Astrocyte of the spinal cord (primary cell): ENCODE measurements at regions not wholly inside any gene's neighbourhood (a gene's known extent, or its start where the extent isn't known, plus 50 kb on each side); places are given as distances from the start of the nearest gene placed in this dataset.

Experiments used
- DNase-seq: peaks from one replicate; pipeline ENCODE4 v3.0.0; 2011; ENCODE audit warnings: low read depth, low spot score
- H3K4me3 ChIP-seq: 2 replicates; pipeline ENCODE4 v1.5.1; 2011; ENCODE audit warnings: low read depth, mild to moderate bottlenecking, low read length, moderate library complexity
- in situ Hi-C: cut with HindIII; loops from 2 replicates; pipeline ENCODE4 v1.10.0; 2017; ENCODE audit warnings: low sequenced_read_pairs
- TF ChIP-seq, protein P1 (sequence below): IDR thresholded peaks from 2 replicates; pipeline ENCODE4 v1.5.1; 2012; ENCODE audit warnings: low read depth, mild to moderate bottlenecking, low read length, inconsistent platforms

GRCh38 chr15:25616471-25616870 is 177.6 kb upstream of the UBE3A start:
- no peak for DNase-seq
- TF ChIP-seq, protein P1, sequence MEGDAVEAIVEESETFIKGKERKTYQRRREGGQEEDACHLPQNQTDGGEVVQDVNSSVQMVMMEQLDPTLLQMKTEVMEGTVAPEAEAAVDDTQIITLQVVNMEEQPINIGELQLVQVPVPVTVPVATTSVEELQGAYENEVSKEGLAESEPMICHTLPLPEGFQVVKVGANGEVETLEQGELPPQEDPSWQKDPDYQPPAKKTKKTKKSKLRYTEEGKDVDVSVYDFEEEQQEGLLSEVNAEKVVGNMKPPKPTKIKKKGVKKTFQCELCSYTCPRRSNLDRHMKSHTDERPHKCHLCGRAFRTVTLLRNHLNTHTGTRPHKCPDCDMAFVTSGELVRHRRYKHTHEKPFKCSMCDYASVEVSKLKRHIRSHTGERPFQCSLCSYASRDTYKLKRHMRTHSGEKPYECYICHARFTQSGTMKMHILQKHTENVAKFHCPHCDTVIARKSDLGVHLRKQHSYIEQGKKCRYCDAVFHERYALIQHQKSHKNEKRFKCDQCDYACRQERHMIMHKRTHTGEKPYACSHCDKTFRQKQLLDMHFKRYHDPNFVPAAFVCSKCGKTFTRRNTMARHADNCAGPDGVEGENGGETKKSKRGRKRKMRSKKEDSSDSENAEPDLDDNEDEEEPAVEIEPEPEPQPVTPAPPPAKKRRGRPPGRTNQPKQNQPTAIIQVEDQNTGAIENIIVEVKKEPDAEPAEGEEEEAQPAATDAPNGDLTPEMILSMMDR = no peak
- H3K4me3 ChIP-seq = no peak overlapping the region
- in situ Hi-C loops = no loop called here

- no peak for DNase-seq
- TF ChIP-seq, protein P1 = no peak
- in situ Hi-C loops = no loop called here
- H3K4me3 ChIP-seq = no peak overlapping the region
These were observed 174.3 kb upstream of the UBE3A start for GRCh38 chr15:25613134-25613533.

DNA sequence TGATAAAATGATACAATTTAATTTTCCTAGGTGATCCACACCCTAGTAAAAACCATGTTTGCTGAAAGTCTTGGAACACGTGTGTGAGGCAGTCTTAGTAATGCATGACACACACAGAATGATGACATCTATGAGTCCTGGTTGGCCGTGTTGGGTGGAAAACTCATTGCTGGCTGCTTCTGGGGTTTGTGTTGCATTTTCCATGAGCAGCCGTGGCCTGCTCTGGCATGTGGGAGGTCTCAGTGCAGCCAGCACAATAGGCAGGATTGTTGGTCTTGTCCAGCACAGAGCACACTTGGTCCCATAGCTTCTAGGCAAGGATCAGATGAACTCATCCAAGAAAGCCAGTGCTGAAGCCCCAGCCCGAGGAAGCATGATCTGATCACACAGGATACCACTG is 172.8 kb upstream of the UBE3A start:
- no peak overlapping the region for H3K4me3 ChIP-seq
- in situ Hi-C loops = no loop called here
- no peak for DNase-seq
- TF ChIP-seq, protein P1 = no peak

- DNase-seq = no peak
- no peak overlapping the region for H3K4me3 ChIP-seq
- in situ Hi-C loops = no loop called here
- TF ChIP-seq, protein P1 = no peak
These were observed 170.5 kb upstream of the UBE3A start for GRCh38 chr15:25609371-25609770.

DNA sequence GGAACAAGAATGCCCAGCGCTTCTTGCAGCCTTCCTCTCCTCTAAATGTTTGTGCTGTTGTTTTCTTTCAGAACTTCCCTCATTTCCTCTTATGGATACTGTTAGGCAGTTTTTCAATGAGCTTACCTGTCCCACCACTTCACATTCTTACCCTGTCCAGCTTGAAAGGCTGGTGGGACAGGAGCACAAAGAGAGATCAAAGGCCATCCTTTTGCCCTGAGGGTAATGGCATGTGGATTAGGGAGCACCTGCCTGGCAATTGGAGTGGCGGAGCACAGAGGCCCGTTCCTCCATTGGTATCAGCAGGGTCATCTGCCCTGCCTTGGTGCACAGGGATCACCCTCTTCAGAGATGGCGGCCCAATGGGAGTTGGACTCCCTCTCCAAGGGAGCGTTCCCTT is 170.1 kb upstream of the UBE3A start:
- DNase-seq = no peak
- in situ Hi-C loops = no loop called here
- TF ChIP-seq, protein P1 = no peak
- no peak overlapping the region for H3K4me3 ChIP-seq

GRCh38 chr15:25605151-25605550 is 166.3 kb upstream of the UBE3A start:
- no peak overlapping the region for H3K4me3 ChIP-seq
- TF ChIP-seq, protein P1 = no peak
- in situ Hi-C loops = no loop called here
- DNase-seq = no peak

- in situ Hi-C loops = no loop called here
- TF ChIP-seq, protein P1 = no peak
- no peak overlapping the region for H3K4me3 ChIP-seq
- DNase-seq = no peak
These were observed 161.9 kb upstream of the UBE3A start for GRCh38 chr15:25600751-25601150.
